Upper lobe of left lung (tissue), 6 donors: ENCODE measurements at regions not wholly inside any gene's neighbourhood (a gene's known extent, or its start where the extent isn't known, plus 50 kb on each side); places are given as distances from the start of the nearest gene placed in this dataset.

Experiments
- ATAC-seq, 2 donors: fragments of 200-7000 bp; cut with Tn5 transposase; one replicate each; pipeline ENCODE4 v1.9.1; 2022; ENCODE audit warnings: mild to moderate bottlenecking in 2 of 2, moderate library complexity in 2 of 2; ENCODE audit not compliant: low FRiP score in 2 of 2
- DNase-seq, 2 donors: peaks; one replicate each; pipeline ENCODE4 v3.0.0-alpha.2; 2019 to 2020
- H3K27ac ChIP-seq, 4 donors: fragments of 200-600 bp; sonication (generic); one replicate each; pipeline ENCODE4 v1.5.1; 2016 to 2019
- H3K27me3 ChIP-seq, 4 donors: fragments of 200-600 bp; sonication (generic); one replicate each; pipeline ENCODE4 v1.5.1; 2017 to 2019
- H3K36me3 ChIP-seq, 4 donors: fragments of 200-600 bp; sonication (generic); one replicate each; pipeline ENCODE4 v1.5.1; 2016 to 2019
- H3K4me1 ChIP-seq, 4 donors: fragments of 200-600 bp; sonication (generic); one replicate each; pipeline ENCODE4 v1.5.1; 2018 to 2019
- H3K4me3 ChIP-seq, 4 donors: fragments of 200-600 bp; sonication (generic); one replicate each; pipeline ENCODE4 v1.5.1; 2017 to 2019; ENCODE audit warnings: mild to moderate bottlenecking in 2 of 4, moderate library complexity in 1 of 4
- H3K9me3 ChIP-seq, 4 donors: fragments of 200-600 bp; sonication (generic); one replicate each; pipeline ENCODE4 v1.5.1; 2018 to 2019
- CTCF ChIP-seq, 6 experiments: fragments of 450-650 bp in 4 of 6; fragments of 200-600 bp in 2 of 6; sonication (generic) in 2 of 6; IDR thresholded peaks; one replicate each; pipeline ENCODE4 v1.5.1; 2016 to 2019; ENCODE audit warnings: antibody characterized with exemption in 6 of 6
- EP300 ChIP-seq, 4 donors: sonication (generic); formaldehyde crosslinking; IDR thresholded peaks; one replicate each; pipeline ENCODE4 v1.5.1; 2017; ENCODE audit warnings: antibody characterized with exemption in 4 of 4, control low read depth in 2 of 4
- POLR2A ChIP-seq, 4 donors: fragments of 450-650 bp; IDR thresholded peaks; one replicate each; pipeline ENCODE4 v1.5.1; 2016 to 2017; ENCODE audit warnings: antibody characterized with exemption in 4 of 4, mild to moderate bottlenecking in 2 of 4
- POLR2AphosphoS5 ChIP-seq, 2 donors: sonication (generic); formaldehyde crosslinking; IDR thresholded peaks; one replicate each; pipeline ENCODE4 v1.5.1; 2017; ENCODE audit warnings: antibody characterized with exemption in 2 of 2
- WGBS, 2 donors: methylation state at CpG; one replicate each; pipeline ENCODE4 v1.1.5; 2017 to 2018; 5-methylcytosine and 5-hydroxymethylcytosine counted together
- donor health status: DM: no; HTN: no; CAD: no; lungs with moderate emphysema.
- donor health status: DM: no; HTN: yes; CAD: no; lungs with severe emphysema.

GRCh38 chr4:141849367-141849766 lies 213.0 kb downstream of the IL15 start:
- TF ChIP-seq POLR2A (IDR thresholded peaks at IDR 0.05), result no peak
- TF ChIP-seq EP300 (IDR thresholded peaks at IDR 0.05), result no peak
- no peak for TF ChIP-seq CTCF (IDR thresholded peaks at IDR 0.05)
- TF ChIP-seq POLR2AphosphoS5 (IDR thresholded peaks at IDR 0.05), result no peak
- no peaks in the 10 kb centered on the region for H3K4me1 ChIP-seq
- WGBS, 2 donors, result 62 to 67% methylated on average over 1 of the region's 1 CpG

GRCh38 chr4:141849778-141850177 lies 213.4 kb downstream of the IL15 start:
- H3K4me1 ChIP-seq, result no peaks in the 10 kb centered on the region
- DNase-seq (no peak), ATAC-seq (no peak)
- no peaks in the 10 kb centered on the region for H3K36me3 ChIP-seq
- H3K9me3 ChIP-seq, result no peaks in the 10 kb centered on the region
- H3K27me3 ChIP-seq, result no peaks in the 10 kb centered on the region
- WGBS, 2 donors, result 43 to 45% methylated on average over 1 of the region's 1 CpG
- H3K27ac ChIP-seq, result no peak overlapping the region
- TF ChIP-seq POLR2A (IDR thresholded peaks at IDR 0.05), result no peak
- no peak for TF ChIP-seq POLR2AphosphoS5 (IDR thresholded peaks at IDR 0.05)
- TF ChIP-seq CTCF (IDR thresholded peaks at IDR 0.05), result no peak
- no peak for TF ChIP-seq EP300 (IDR thresholded peaks at IDR 0.05)
- no peak overlapping the region for H3K4me3 ChIP-seq

More at GRCh38 chr4:141849367-141849766, 213.0 kb downstream of the IL15 start:
- Histone ChIP-seq H3K27me3 (no peaks in the 10 kb centered on the region), H3K27ac (no peak overlapping the region), H3K36me3 (no peaks in the 10 kb centered on the region), H3K4me3 (no peak overlapping the region), H3K9me3 (no peaks in the 10 kb centered on the region)
- DNase-seq (no peak), ATAC-seq (no peak)

- H3K4me1 ChIP-seq, result no peaks in the 10 kb centered on the region
- 72 to 83% methylated on average over 2 of the region's 2 CpGs for WGBS, 2 donors
- no peaks in the 10 kb centered on the region for H3K36me3 ChIP-seq
- ATAC-seq (no peak), DNase-seq (no peak)
- no peaks in the 10 kb centered on the region for H3K27me3 ChIP-seq
- no peak for TF ChIP-seq CTCF (IDR thresholded peaks at IDR 0.05)
- TF ChIP-seq POLR2A (IDR thresholded peaks at IDR 0.05), result no peak
- no peak overlapping the region for H3K4me3 ChIP-seq
- H3K27ac ChIP-seq, result no peak overlapping the region
- H3K9me3 ChIP-seq, result peaks cover 0 to 5% (median 0%) of the 10 kb centered on the region in 4 donors
Observed at GRCh38 chr4:141851246-141851891, 215.0 kb downstream of the IL15 start.

GRCh38 chr4:141853091-141853764 lies 216.8 kb downstream of the IL15 start:
- 85 to 87% methylated on average over 12 of the region's 12 CpGs for WGBS, 2 donors
- no peak overlapping the region for H3K27ac ChIP-seq
- no peak for DNase-seq
- no peaks in the 10 kb centered on the region for H3K27me3 ChIP-seq
- H3K4me1 ChIP-seq, result no peaks in the 10 kb centered on the region
- TF ChIP-seq POLR2A (IDR thresholded peaks at IDR 0.05), result no peak
- no peak for TF ChIP-seq CTCF (IDR thresholded peaks at IDR 0.05)
- no peak for ATAC-seq
- no peak overlapping the region for H3K4me3 ChIP-seq
- peaks cover 0 to 5% (median 0%) of the 10 kb centered on the region in 4 donors for H3K9me3 ChIP-seq
- no peaks in the 10 kb centered on the region for H3K36me3 ChIP-seq

- no peaks in the 10 kb centered on the region for H3K27me3 ChIP-seq
- no peak overlapping the region for H3K4me3 ChIP-seq
- no peaks in the 10 kb centered on the region for H3K36me3 ChIP-seq
- TF ChIP-seq EP300 (IDR thresholded peaks at IDR 0.05), result no peak
- no peak for TF ChIP-seq POLR2AphosphoS5 (IDR thresholded peaks at IDR 0.05)
- TF ChIP-seq POLR2A (IDR thresholded peaks at IDR 0.05), result no peak
- TF ChIP-seq CTCF (IDR thresholded peaks at IDR 0.05), result no peak
- no peak for ATAC-seq
- DNase-seq, result no peak
- no peaks in the 10 kb centered on the region for H3K4me1 ChIP-seq
- 81 to 97% methylated on average over 1 of the region's 1 CpG for WGBS, 2 donors
- H3K27ac ChIP-seq, result no peak overlapping the region
- peaks cover 0 to 5% (median 0%) of the 10 kb centered on the region in 4 donors for H3K9me3 ChIP-seq
Observed at GRCh38 chr4:141858437-141858836, 222.1 kb downstream of the IL15 start.
